GM19452 (cell line): ENCODE measurements at regions not wholly inside any gene's neighbourhood (a gene's known extent, or its start where the extent isn't known, plus 50 kb on each side); places are given as distances from the start of the nearest gene placed in this dataset.

ENCODE experiments used
- ATAC-seq: cut with Tn5 transposase; IDR thresholded peaks from one replicate; pipeline ENCODE4 v1.9.1; 2021; ENCODE audit not compliant: unreplicated experiment

DNA sequence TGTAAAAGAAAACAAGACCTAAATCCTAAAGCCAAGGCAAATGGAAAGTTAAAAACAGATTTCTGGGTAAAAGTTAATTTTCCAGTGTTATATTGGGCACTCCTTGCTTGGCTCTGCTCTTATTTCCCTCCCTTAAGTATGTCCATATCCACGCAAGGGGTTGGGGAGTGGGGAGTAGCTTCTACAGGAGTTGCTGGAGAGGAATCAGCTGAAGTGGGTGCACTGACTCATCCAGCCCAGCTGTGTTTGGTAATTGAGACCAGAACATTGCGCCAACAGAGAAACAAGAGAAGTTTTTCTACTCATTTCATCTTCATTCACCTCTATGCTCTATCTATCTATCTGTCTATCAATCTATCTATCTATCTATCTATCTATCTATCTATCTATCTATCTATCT is 298.4 kb upstream of the PDGFD start:
- ATAC-seq = no peak

- no peak for ATAC-seq
These were observed 287.4 kb upstream of the PDGFD start for GRCh38 chr11:104451197-104451893.

- no peak for ATAC-seq
These were observed 279.4 kb upstream of the PDGFD start for GRCh38 chr11:104443387-104443786.

DNA sequence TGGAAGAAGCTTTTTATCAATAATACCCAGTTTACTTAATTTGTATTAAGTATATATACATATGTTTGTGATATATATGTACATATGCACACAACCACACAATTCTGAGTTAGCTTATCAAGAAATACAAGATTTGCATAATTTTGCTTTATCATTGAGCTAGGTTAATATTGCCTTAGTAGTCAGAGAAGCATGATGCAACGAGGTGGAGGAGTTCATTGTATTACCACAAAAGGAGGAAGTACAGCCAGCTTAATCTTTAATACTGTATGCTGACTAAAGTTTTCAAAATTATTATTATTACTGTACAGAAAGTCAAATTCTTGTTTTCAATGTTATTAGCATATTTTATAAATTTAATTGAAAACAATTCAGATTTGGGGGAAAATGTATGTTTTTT is 278.4 kb upstream of the PDGFD start:
- ATAC-seq = no peak

- no peak for ATAC-seq
These were observed 271.5 kb upstream of the PDGFD start for GRCh38 chr11:104435494-104435893.

DNA sequence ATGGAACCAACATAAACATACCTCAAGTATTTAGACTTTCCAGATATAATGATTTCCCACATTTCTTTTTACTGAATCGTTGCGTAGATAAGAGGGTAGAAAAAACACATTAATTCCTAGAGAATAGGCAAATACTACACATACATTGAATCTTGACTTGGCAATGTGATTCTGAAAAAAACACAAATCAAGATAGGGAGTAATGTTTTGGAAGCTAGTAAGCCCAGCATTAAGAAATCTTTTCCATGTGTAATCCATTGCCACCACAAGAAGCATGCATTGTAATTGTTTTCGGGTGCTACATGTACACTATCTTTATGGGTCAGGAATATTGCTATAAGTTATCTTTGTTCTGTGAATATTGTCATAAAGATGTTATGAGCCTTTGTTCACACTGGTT is 269.8 kb upstream of the PDGFD start:
- ATAC-seq = no peak

DNA sequence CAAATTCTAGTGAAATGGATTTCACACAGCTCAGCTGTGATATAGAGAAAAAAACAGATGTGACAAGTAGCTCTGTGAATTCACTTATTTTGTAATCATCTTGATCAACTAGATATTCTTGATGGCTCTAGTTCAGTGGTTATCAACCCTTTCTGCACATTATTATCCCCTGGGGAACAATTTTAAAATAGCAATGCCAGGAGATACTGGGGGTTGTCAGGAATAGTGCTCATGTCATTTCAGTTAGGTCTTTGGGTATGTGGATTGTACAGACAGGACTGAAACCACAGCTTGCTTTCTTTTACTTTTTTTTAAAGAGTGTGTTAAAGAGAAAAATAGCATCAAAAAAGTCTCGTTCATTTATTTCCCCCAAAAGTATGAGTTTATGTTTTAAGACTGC is 269.0 kb upstream of the PDGFD start:
- ATAC-seq = no peak

GRCh38 chr11:104432526-104432925 is 268.6 kb upstream of the PDGFD start:
- ATAC-seq = no peak

- no peak for ATAC-seq
These were observed 258.5 kb upstream of the PDGFD start for GRCh38 chr11:104422324-104422944.

DNA sequence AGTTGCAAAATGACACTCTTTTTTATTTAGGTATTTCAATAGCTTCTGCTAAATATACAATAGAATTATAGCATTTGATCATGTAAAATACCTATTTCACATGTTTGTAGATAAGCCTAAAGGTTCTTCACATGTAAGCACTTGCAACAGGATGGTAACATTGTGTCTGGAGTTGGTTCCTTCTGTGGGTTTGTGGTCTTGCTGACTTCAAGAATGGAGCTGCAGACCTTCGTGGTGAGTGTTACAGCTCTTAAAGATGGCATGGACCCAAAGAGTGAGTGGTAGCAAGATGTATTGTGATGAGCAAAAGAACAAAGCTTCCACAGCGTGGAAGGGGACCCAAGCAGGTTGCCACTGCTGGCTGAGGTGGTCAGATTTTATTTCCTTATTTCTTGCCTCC is 246.4 kb upstream of the PDGFD start:
- no peak for ATAC-seq

DNA sequence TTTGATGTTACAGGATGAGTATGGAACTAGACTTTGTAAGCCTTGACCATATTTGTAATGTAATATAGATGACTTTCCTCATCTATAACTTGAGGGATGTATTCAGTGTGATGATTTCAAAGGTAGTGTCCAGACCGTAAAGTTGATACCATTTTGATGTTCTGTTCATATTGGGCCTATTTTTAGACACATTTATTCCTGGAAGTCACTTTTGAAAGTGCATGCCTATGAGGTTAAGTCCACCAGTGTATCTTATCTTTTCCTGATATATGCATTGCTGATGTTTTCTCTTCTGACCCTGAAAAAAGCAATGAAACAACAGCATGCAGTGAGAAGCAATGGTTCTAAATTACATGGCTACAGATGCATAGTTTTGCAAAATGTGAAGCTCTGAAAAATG is 244.7 kb upstream of the PDGFD start:
- no peak for ATAC-seq

GRCh38 chr11:104405277-104405676 is 241.3 kb upstream of the PDGFD start:
- no peak for ATAC-seq

- no peak for ATAC-seq
These were observed 240.6 kb upstream of the PDGFD start for GRCh38 chr11:104404231-104405175.

- no peak for ATAC-seq
These were observed 239.0 kb upstream of the PDGFD start for GRCh38 chr11:104402812-104403521.

GRCh38 chr11:104394508-104394907 is 230.6 kb upstream of the PDGFD start:
- no peak for ATAC-seq

DNA sequence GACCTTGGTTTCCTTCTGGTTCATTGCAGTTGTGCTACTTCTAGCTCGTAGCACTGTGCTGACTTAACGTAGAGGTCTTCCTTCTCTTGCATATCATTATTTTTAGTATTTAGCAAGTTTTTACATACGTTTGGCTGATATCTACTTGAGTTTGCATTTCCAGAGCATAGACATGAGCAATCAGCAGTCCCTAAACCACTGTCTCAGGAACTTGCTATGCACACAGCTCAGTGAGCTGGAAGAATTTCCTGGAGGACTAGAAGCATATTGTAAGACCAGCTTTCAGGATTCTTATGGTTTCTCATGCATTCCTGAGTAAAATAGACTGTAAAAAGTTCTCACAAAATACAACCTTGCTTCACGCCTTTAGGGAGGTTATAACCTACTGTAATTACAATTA is 226.7 kb upstream of the PDGFD start:
- ATAC-seq = no peak

DNA sequence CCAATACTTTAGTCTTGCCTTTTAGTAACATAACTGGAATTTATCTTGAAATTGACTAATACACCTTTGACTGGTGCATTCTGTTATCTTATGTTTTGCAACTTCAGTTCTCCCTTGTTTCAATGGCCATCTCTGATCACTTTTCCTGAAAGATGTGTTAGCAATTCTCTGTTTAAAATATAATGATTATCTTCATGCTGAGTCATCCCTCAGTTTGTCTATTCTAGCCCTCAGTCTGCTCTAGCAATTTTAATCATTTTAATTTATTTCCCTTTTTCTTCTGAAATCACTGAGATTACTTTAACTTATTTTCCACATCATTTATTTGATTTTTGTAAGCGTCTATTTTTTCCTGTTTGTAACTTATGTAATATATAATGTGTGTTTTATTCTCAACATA is 221.9 kb upstream of the PDGFD start:
- ATAC-seq = no peak

DNA sequence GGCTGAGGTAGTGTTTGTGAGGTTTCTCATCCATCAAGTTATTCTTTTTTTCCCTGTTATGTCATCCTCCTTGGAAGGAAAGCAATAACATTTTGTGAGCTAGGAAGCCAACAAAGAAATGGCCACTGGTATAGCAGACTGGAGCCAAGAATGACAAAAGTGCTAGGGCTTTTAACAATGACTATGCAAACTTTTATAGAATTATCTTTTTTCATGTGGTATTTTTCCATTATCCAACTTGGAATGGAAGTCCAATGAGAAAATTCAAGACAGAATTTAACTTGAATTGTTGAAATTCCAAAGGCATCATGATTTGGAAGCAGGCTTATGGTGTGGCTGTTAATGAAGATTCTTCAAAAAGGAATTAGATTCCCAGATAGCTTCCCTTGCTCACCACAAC is 216.4 kb upstream of the PDGFD start:
- no peak for ATAC-seq

DNA sequence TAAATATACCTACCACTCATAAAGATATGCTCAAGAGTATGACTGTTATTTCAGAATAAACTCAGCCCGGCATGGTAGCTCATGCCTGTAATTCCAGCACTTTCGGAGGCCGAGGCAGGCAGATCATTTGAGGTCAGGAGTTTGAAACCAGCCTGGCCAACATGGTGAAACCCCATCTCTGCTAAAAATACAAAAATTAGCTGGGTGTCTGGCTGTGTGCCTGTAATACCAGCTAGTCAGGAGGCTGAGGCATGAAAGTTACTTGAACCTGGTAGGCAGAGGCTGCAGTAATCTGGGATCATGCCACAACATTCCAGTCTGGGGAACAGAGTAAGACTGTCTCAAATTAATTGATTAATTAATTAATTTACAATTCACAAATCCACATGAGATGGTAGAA is 208.2 kb upstream of the PDGFD start:
- no peak for ATAC-seq

- ATAC-seq = no peak
These were observed 206.5 kb upstream of the PDGFD start for GRCh38 chr11:104370478-104370877.

DNA sequence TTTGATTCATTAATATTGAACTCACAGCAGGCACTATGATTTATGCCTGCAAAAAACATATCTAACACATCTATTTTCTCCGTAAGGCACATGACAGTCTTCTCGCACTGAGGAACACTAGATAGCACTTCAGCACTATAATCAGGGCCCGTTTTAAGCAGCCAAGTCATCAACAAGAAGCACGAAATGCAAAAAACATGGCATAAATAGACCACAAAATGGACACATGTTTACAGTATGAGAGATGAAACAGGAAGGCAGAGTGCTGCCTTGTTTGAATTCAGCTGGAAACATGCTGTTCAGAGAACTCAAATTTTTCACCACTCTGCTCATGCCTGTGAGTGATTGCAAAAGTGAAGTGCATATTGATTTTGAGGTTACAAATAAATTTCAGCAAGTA is 205.8 kb upstream of the PDGFD start:
- ATAC-seq = no peak
